H1 (cell line): ENCODE measurements at regions not wholly inside any gene's neighbourhood (a gene's known extent, or its start where the extent isn't known, plus 50 kb on each side); places are given as distances from the start of the nearest gene placed in this dataset.

Experiments used
- CTCF ChIA-PET: fragments of 300-600 bp; sonication (Branson Sonifier 250); formaldehyde crosslinking; loops from one replicate; lab custom pipeline; 2021; ENCODE audit not compliant: partially characterized antibody; lab: Charles Lee
- POLR2A ChIA-PET: fragments of 300-600 bp; sonication (Branson Sonifier 250); formaldehyde crosslinking; loops from one replicate; lab custom pipeline; 2021; ENCODE audit warnings: inconsistent platforms; ENCODE audit not compliant: partially characterized antibody; lab: Charles Lee
- DNase-seq, 2 experiments: peaks; one replicate each; pipeline versions ENCODE4 v3.0.0 to v3.0.0-alpha.2; 2010 to 2022; ENCODE audit warnings: low spot score in 2 of 2, low read depth in 1 of 2, mixed read lengths in 1 of 2
- FAIRE-seq: peaks from 2 replicates; lab custom pipeline; 2011; peaks lifted over from hg19 to GRCh38; lab: Jason Lieb, UNC
- H2AFZ ChIP-seq: 2 replicates; pipeline ENCODE4 v1.8.1; 2012; ENCODE audit warnings: low read length, inconsistent platforms
- H2AK5ac ChIP-seq: 2 replicates; pipeline ENCODE4 v1.6.1; 2013; ENCODE audit warnings: low read depth, low read length
- H2BK120ac ChIP-seq: replicated peaks from 2 replicates; pipeline ENCODE3; 2013; ENCODE audit warnings: low read depth, low read length, inconsistent platforms
- H2BK12ac ChIP-seq: 2 replicates; pipeline ENCODE4 v1.6.1; 2013; ENCODE audit warnings: low read depth, low read length
- H2BK15ac ChIP-seq: 2 replicates; pipeline ENCODE4 v1.6.1; 2013; ENCODE audit warnings: low read length
- H2BK20ac ChIP-seq: 2 replicates; pipeline ENCODE4 v1.6.1; 2013; ENCODE audit warnings: low read length
- H2BK5ac ChIP-seq: 2 replicates; pipeline ENCODE4 v1.6.1; 2013; ENCODE audit warnings: low read depth, low read length
- H3K14ac ChIP-seq: 2 replicates; pipeline ENCODE4 v1.6.1; 2013; ENCODE audit warnings: inconsistent platforms; ENCODE audit not compliant: insufficient read length
- H3K18ac ChIP-seq: 2 replicates; pipeline ENCODE4 v1.6.1; 2013; ENCODE audit warnings: low read length; ENCODE audit errors: extremely low read depth
- H3K23ac ChIP-seq: 2 replicates; pipeline ENCODE4 v1.6.1; 2013; ENCODE audit warnings: inconsistent platforms; ENCODE audit not compliant: insufficient read length
- H3K23me2 ChIP-seq: 2 replicates; pipeline ENCODE4 v1.6.1; 2013; ENCODE audit warnings: low read depth, low read length
- H3K27ac ChIP-seq: 2 replicates; pipeline ENCODE4 v1.6.1; 2011; ENCODE audit warnings: low read depth, low read length, inconsistent platforms
- H3K27me3 ChIP-seq, 4 experiments: replicated peaks in 1 of 4; 1 replicate in 1 of 4; 2 replicates in 3 of 4; pipeline versions ENCODE4 v1.6.1 to v1.8.1; 2011 to 2013; ENCODE audit warnings: low read length in 3 of 4, mild to moderate bottlenecking in 3 of 4, inconsistent platforms in 2 of 4, mixed read lengths in 2 of 4, moderate library complexity in 1 of 4; ENCODE audit not compliant: control insufficient read depth in 3 of 4, insufficient read depth in 3 of 4; ENCODE audit errors: extremely low read depth in 1 of 4
- H3K36me3 ChIP-seq, 4 experiments: 2 replicates each; pipeline versions ENCODE4 v1.6.1 to v1.8.1; 2011 to 2013; ENCODE audit warnings: mild to moderate bottlenecking in 4 of 4, low read length in 3 of 4, moderate library complexity in 2 of 4, control low read depth in 1 of 4, inconsistent platforms in 1 of 4; ENCODE audit not compliant: insufficient read depth in 4 of 4, control insufficient read depth in 2 of 4
- H3K4ac ChIP-seq: replicated peaks from 2 replicates; pipeline ENCODE3; 2013; ENCODE audit warnings: low read length, low read depth, mixed read lengths, inconsistent platforms; ENCODE audit not compliant: insufficient read length
- H3K4me1 ChIP-seq, 4 experiments: replicated peaks in 1 of 4; 1 replicate in 1 of 4; 2 replicates in 3 of 4; pipeline versions ENCODE4 v1.6.1 to v1.8.1; 2011 to 2013; ENCODE audit warnings: low read length in 3 of 4, inconsistent platforms in 2 of 4, mixed read lengths in 1 of 4; ENCODE audit not compliant: insufficient read depth in 4 of 4, control insufficient read depth in 3 of 4
- H3K4me2 ChIP-seq, 2 experiments: 2 replicates each; pipeline versions ENCODE4 v1.6.1 to v1.8.1; 2011 to 2013; ENCODE audit warnings: low read depth in 2 of 2, low read length in 2 of 2, control low read depth in 1 of 2, inconsistent platforms in 1 of 2, mild to moderate bottlenecking in 1 of 2; ENCODE audit not compliant: insufficient read depth in 1 of 2
- H3K4me3 ChIP-seq, 4 experiments: fragments of 200-600, 300-600 bp in 1 of 4; sonication (generic), shearing (Covaris generic), sonication (Bioruptor Twin) in 1 of 4; 2 replicates each; pipeline versions ENCODE4 v1.5.1 to v1.8.1; 2011 to 2016; ENCODE audit warnings: low read length in 4 of 4, low read depth in 3 of 4, control low read depth in 2 of 4, inconsistent platforms in 2 of 4, mild to moderate bottlenecking in 2 of 4, mixed read lengths in 1 of 4, moderate library complexity in 1 of 4; ENCODE audit not compliant: insufficient read depth in 2 of 4; ENCODE audit errors: extremely low read depth in 1 of 4
- H3K56ac ChIP-seq: replicated peaks from 2 replicates; pipeline ENCODE3; 2013; ENCODE audit warnings: low read depth, mild to moderate bottlenecking, mixed read lengths, low read length, inconsistent platforms; ENCODE audit not compliant: insufficient read length
- H3K79me1 ChIP-seq: 2 replicates; pipeline ENCODE4 v1.6.1; 2013; ENCODE audit warnings: low read depth, low read length, control low read depth
- H3K79me2 ChIP-seq, 2 experiments: 2 replicates each; pipeline versions ENCODE4 v1.6.1 to v1.8.1; 2012 to 2013; ENCODE audit warnings: low read length in 2 of 2, mild to moderate bottlenecking in 2 of 2, inconsistent platforms in 1 of 2; ENCODE audit not compliant: insufficient read depth in 2 of 2, control insufficient read depth in 1 of 2
- H3K9ac ChIP-seq, 4 experiments: replicated peaks in 1 of 4; 1 replicate in 1 of 4; 2 replicates in 3 of 4; pipeline versions ENCODE4 v1.6.1 to v1.8.1; 2011 to 2013; ENCODE audit warnings: low read depth in 3 of 4, low read length in 3 of 4, control low read depth in 2 of 4, mild to moderate bottlenecking in 2 of 4, moderate library complexity in 2 of 4, inconsistent platforms in 1 of 4; ENCODE audit errors: extremely low read depth in 1 of 4
- H3K9me3 ChIP-seq, 2 experiments: 2 replicates each; pipeline versions ENCODE4 v1.6.1 to v1.8.1; 2012 to 2013; ENCODE audit warnings: mild to moderate bottlenecking in 2 of 2, moderate library complexity in 2 of 2, control low read depth in 1 of 2, inconsistent platforms in 1 of 2, low read depth in 1 of 2, low read length in 1 of 2, mixed read lengths in 1 of 2; ENCODE audit not compliant: insufficient read depth in 2 of 2
- H4K20me1 ChIP-seq, 2 experiments: replicated peaks in 1 of 2; 2 replicates each; pipeline versions ENCODE3 to v1.8.1; 2011 to 2013; ENCODE audit warnings: inconsistent platforms in 2 of 2, low read length in 2 of 2, mild to moderate bottlenecking in 1 of 2; ENCODE audit not compliant: insufficient read depth in 2 of 2, control insufficient read depth in 1 of 2
- H4K5ac ChIP-seq: 2 replicates; pipeline ENCODE4 v1.6.1; 2013; ENCODE audit warnings: low read length, low read depth, mixed read lengths, inconsistent platforms; ENCODE audit not compliant: insufficient read length
- H4K8ac ChIP-seq: 2 replicates; pipeline ENCODE4 v1.8.0; 2013; ENCODE audit warnings: mild to moderate bottlenecking, moderate library complexity, low read length, inconsistent platforms; ENCODE audit not compliant: insufficient read depth; ENCODE audit errors: extremely low read depth
- H4K91ac ChIP-seq: replicated peaks from 2 replicates; pipeline ENCODE3; 2013; ENCODE audit warnings: low read length, mixed read lengths, inconsistent platforms; ENCODE audit not compliant: insufficient read length
- ATF2 ChIP-seq: IDR thresholded peaks from 2 replicates; pipeline ENCODE4 v1.6.1; 2012; ENCODE audit warnings: low read length, inconsistent platforms
- CBX8 ChIP-seq: fragments of 300-800, 300-1000 bp; sonication (generic); IDR thresholded peaks from 2 replicates; pipeline ENCODE4 v1.7.1; 2016; ENCODE audit warnings: low read depth, low read length, borderline replicate concordance
- CREB1 ChIP-seq: IDR thresholded peaks from 2 replicates; pipeline ENCODE4 v1.6.1; 2012; ENCODE audit warnings: inconsistent platforms
- EP300 ChIP-seq, 2 experiments: IDR thresholded peaks; 1 replicate in 1 of 2; 2 replicates in 1 of 2; pipeline ENCODE4 v1.6.1; 2011 to 2012; ENCODE audit warnings: low read depth in 2 of 2, low read length in 2 of 2, mild to moderate bottlenecking in 2 of 2, borderline replicate concordance in 1 of 2, inconsistent platforms in 1 of 2, moderate library complexity in 1 of 2
- FOSL1 ChIP-seq: IDR thresholded peaks from 2 replicates; pipeline ENCODE4 v1.6.1; 2011; ENCODE audit warnings: mild to moderate bottlenecking, low read depth, low read length, moderate library complexity; ENCODE audit not compliant: insufficient read depth
- HDAC6 ChIP-seq: IDR thresholded peaks from one replicate; pipeline ENCODE4 v1.7.1; 2012; ENCODE audit warnings: low read depth, mild to moderate bottlenecking, inconsistent platforms, low read length, moderate library complexity
- MAX ChIP-seq: IDR thresholded peaks from 2 replicates; pipeline ENCODE4 v1.6.1; 2012; ENCODE audit warnings: inconsistent platforms
- RBBP5 ChIP-seq: IDR thresholded peaks from 2 replicates; pipeline ENCODE4 v1.7.1; 2012; ENCODE audit warnings: low read depth, mild to moderate bottlenecking, inconsistent platforms, low read length, moderate library complexity, borderline replicate concordance
- SP2 ChIP-seq: IDR thresholded peaks from 2 replicates; pipeline ENCODE4 v1.6.1; 2012; ENCODE audit warnings: mild to moderate bottlenecking, low read length, inconsistent platforms
- SP4 ChIP-seq: IDR thresholded peaks from 2 replicates; pipeline ENCODE4 v1.6.1; 2012; ENCODE audit warnings: low read length, inconsistent platforms
- TAF7 ChIP-seq: optimal IDR thresholded peaks from 2 replicates; pipeline ENCODE3; 2011; ENCODE audit warnings: low read depth, mild to moderate bottlenecking, inconsistent platforms, low read length, moderate library complexity, borderline replicate concordance
- TEAD4 ChIP-seq: IDR thresholded peaks from 2 replicates; pipeline ENCODE4 v1.6.1; 2012; ENCODE audit warnings: low read depth, low read length, inconsistent platforms, mixed read lengths
- ZNF274 ChIP-seq: IDR thresholded peaks from 2 replicates; pipeline ENCODE4 v1.7.0; 2012; ENCODE audit warnings: low read length, borderline replicate concordance; ENCODE audit errors: extremely low read depth
- WGBS, 2 experiments: shearing (Covaris generic) in 1 of 2; methylation state at CpG; one replicate each; pipeline versions ENCODE4 v1.1.6 to v1.1.7; 2013 to 2015; ENCODE audit warnings: low lambda C conversion rate in 2 of 2, mixed read lengths in 2 of 2, inconsistent platforms in 1 of 2, low coverage in 1 of 2, missing lambda C conversion rate in 1 of 2; ENCODE audit not compliant: insufficient replicate concordance in 2 of 2, insufficient coverage in 1 of 2, insufficient read length in 1 of 2; ENCODE audit errors: extremely low coverage in 1 of 2, missing lambda C conversion rate in 1 of 2; 5-methylcytosine and 5-hydroxymethylcytosine counted together

GRCh38 chr7:156064971-156065386 lies 252.7 kb upstream of the SHH start:
- H3K79me2 ChIP-seq, result no peaks in the 10 kb centered on the region
- DNase-seq (no peak), FAIRE-seq (no peak)
- no peaks in the 10 kb centered on the region for H3K79me1 ChIP-seq
- H4K91ac ChIP-seq, result no peak overlapping the region
- no peak overlapping the region for H2AK5ac ChIP-seq
- no peak overlapping the region for H2BK5ac ChIP-seq
- H3K4me2 ChIP-seq, result no peak overlapping the region
- H3K18ac ChIP-seq, result no peak overlapping the region
- WGBS, 2 experiments, result 81% methylated on average over 4 of the region's 4 CpGs; no CpG with 5 or more reads in 1 of the 2 experiments
- CTCF ChIA-PET, result interaction anchor here (1.4 kb wide), 1 partner anchor 9 kb away, joined by 6 read pairs; no protein-coding TSS in a partner anchor
- POLR2A ChIA-PET, result no interaction called here
- no peak overlapping the region for H2BK20ac ChIP-seq
- no peak overlapping the region for H3K4me3 ChIP-seq
- no peak overlapping the region for H3K9ac ChIP-seq
- H4K8ac ChIP-seq, result no peak overlapping the region
- peaks cover 7 to 12% of the 10 kb centered on the region in 2 experiments for H3K9me3 ChIP-seq
- H3K27ac ChIP-seq, result no peak overlapping the region
- no peak overlapping the region for H3K14ac ChIP-seq
- H3K56ac ChIP-seq, result no peak overlapping the region
- no peaks in the 10 kb centered on the region for H3K4me1 ChIP-seq
- H3K27me3 ChIP-seq, result no peaks in the 10 kb centered on the region
- no peak overlapping the region for H3K4ac ChIP-seq
- no peak overlapping the region for H2AFZ ChIP-seq
- no peak overlapping the region for H4K5ac ChIP-seq
- H3K23ac ChIP-seq, result no peak overlapping the region
- H3K36me3 ChIP-seq, result no peaks in the 10 kb centered on the region
- H4K20me1 ChIP-seq, result peaks cover 0 to 2% of the 10 kb centered on the region in 2 experiments
- H2BK12ac ChIP-seq, result no peak overlapping the region
- H2BK120ac ChIP-seq, result no peak overlapping the region
- no peaks in the 10 kb centered on the region for H3K23me2 ChIP-seq
- H2BK15ac ChIP-seq, result no peak overlapping the region
- TF ChIP-seq ZNF274 (no peak), FOSL1 (no peak), CBX8 (no peak), CREB1 (no peak), RBBP5 (no peak), MAX (no peak), SP4 (no peak), TEAD4 (no peak), ATF2 (no peak), EP300 (IDR thresholded peaks at IDR 0.05; ENCODE audit: borderline replicate concordance in 1 of 2, low read depth in 2 of 2, low read length in 2 of 2) (no peak), TAF7 (no peak), HDAC6 (no peak), SP2 (no peak)
